DMS153 (cell line): ENCODE measurements at regions not wholly inside any gene's neighbourhood (a gene's known extent, or its start where the extent isn't known, plus 50 kb on each side); places are given as distances from the start of the nearest gene placed in this dataset.

Experiments used
- DNase-seq: peaks from one replicate; lab custom pipeline; 2025; lab: John Stamatoyannopoulos, UW

DNA sequence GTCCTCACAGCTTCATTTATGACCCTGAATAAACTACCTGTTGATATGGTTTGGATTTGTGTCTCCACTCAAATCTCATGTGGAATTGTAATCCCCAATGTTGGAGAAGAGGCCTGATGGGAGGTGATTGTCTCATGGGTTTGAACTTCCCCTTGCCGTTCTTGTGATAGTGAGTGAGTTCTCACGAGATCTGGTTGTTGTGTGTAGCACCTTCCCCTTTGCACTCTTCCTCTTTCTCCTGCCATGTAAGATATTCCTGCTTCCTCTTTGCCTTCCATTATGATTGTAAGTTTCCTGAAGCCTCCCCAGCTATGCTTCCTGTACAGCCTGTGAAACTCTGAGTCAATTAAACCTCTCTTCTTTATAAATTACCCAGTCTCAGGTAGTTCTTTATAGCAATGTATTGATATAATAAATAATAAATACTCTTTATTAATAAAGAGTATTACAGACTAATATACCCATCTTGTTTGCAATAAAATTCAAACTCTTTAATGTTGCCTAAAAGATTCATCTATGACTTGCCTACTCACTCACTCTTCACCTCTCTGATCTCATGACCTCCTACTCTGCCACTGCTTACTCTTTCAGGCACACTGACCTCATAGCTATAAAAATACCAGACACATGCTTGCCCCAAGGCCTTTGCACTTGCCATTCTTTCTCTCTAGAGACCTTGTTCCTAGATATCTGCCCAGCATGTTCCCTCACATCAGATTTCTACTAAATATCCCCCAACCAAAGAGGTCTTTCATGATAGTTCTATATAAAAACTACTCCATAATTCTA is 256.4 kb upstream of the MARCKS start:
- DNase-seq = no peak

- DNase-seq = peak; percentile 9
Measured at GRCh38 chr6:113607821-113608545, 249.2 kb upstream of the MARCKS start.

- no peak for DNase-seq
Measured at GRCh38 chr6:113610377-113610988, 246.7 kb upstream of the MARCKS start.

DNA sequence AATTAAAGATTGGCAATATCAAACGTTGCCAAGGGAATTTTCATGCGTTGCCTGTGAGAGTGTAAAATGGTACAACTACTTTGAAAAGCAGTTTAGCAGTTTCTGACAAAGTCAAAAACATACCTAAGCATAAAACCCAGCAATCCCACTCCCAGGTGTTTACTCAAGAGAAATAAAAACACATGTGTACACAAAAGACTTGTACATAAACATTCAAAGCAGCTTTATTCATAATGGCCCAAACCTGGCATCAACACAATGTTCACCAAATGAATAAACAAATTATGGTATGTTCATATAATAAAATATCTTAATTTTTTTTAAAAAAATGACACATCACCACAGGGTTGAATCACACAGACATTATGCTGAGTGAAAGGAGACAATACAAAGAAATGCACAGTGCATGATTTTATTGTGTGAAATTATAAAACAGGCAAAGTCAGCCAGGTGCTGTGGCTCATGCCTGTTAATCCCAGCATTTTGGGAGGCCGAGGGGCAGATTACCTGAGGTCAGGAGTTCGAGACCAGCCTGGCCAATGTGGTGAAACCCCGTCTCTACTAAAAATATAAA is 240.4 kb upstream of the MARCKS start:
- no peak for DNase-seq

GRCh38 chr6:113619077-113619476 is 238.1 kb upstream of the MARCKS start:
- DNase-seq = no peak

DNA sequence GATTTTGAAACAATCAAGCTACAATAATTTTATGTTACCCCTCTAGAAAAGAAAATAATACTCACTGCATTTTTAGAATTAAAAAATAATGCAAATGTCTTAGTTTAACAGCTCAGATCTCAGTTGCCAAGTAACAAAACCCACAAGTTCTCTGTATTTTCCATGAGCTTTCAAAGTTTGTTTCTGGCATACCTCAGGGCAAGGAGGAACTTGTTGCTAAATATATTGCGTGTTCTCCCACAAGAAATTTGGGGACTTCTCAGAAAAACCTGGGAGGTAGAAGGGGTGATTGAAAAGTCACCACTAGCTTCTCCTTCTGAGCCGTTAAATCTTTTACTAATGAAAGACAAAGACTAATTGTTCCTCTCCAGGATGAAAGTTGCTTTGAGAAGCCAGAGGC is 236.8 kb upstream of the MARCKS start:
- no peak for DNase-seq

GRCh38 chr6:113622254-113622653 is 234.9 kb upstream of the MARCKS start:
- no peak for DNase-seq

DNA sequence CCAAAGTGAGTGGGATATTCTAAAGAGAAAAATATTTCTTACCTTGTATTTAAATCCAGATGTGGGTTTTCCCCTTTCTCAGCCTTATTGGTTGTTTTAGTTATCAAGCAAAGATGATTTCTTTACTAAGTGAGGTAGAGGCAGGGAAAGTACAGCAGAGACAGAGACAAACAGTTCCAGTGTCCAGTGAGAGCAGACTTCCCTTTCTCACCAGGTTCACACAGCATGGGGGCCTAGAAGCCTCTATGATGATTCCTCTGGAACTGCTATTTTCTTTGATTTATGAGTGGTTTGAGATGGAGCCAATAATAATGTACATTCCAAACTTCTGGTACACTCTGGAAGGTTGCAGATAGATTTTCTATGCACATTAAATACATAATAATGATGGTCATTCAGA is 234.0 kb upstream of the MARCKS start:
- DNase-seq = no peak

GRCh38 chr6:113625850-113626249 is 231.3 kb upstream of the MARCKS start:
- no peak for DNase-seq

GRCh38 chr6:113626475-113626874 is 230.7 kb upstream of the MARCKS start:
- no peak for DNase-seq

DNA sequence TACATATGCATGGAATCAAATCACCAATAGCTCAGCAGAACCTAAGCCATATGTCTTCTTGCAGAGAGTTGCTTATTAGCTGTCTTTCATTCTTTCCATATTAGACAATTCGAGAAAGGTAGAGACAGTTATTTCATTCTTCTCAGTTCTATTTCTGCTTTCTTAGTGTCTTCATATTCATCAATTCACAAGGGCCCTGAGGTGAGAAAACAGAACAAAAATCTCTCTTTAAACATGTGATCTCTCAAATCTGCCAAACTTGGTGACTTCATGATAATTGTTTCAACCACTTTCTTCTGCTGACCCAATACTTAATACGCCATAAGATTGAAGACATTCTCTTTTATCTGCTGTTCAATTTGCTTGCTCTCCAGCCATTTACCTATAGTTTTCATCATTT is 229.7 kb upstream of the MARCKS start:
- no peak for DNase-seq

- no peak for DNase-seq
Measured at GRCh38 chr6:113629256-113629655, 227.9 kb upstream of the MARCKS start.

DNA sequence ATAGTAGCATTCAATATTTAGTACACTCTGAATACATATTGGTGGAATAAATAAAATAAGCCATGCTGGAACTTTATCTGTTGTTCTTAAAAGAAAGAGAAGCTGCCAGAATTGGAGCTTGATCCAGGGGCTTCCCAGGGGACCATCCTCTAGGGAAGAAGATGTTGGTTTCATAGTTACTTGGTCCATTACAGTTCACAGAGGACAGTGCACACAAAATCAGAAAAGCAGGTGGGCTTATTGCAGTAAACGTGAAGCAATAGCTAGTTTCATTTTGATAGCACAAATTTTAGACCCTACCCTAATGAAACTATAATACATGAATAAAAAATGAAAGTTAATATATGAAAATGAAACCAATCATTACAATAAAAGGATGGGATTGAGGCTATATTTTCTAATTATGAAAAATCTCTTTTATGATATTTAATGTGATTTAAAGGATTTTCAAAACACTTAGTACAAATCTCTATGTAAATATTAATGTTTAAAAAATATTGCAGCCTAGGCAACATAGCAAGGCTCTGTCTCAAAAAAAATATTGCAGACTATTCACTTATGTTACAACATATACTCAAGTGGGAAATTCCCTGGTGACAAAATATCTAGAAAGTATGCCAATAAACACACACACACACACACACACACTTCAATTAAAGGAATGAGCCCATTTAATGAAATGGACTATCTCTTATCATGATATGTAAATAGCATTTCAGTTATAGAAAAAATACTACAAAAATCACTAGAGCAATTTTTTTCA is 227.0 kb upstream of the MARCKS start:
- DNase-seq = no peak

DNA sequence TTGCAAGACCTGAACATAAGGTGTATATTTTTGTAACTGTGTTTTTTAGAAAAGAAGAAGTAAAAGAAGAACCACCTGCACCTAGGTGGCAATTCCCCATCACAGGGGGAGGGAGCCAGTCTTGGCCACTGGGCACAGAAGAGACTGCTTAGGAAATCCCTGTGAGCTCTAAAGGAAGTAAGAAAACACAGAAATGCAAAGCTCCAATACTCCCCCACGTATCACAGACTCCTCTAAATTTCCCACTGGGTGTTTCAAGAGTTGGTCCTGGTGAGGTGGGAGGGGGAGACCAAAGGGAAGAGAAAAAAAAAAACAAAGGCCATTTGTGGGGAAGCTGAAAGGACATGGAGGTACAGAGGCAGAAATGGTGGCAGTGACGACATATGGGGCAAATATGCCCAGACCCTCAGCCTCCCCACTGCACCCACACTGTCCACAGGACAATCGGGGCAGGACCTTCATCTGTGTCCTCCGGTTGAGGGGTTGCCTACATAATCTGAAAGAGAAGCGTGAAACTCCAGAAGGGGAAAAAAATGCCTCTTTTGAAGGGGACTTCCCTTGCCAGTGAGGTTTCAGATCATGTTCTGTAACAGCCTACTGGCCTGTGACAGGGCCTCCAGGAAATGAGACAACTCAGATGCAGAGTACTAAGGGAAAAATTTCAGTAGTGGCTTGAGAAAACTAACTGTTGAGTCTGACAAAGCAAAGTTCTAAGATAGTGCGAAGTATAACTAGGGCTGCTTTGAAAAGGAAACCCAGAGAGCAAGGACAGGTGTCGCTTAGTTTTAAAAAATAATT is 226.2 kb upstream of the MARCKS start:
- DNase-seq = peak; percentile 36

- no peak for DNase-seq
Measured at GRCh38 chr6:113631666-113632065, 225.5 kb upstream of the MARCKS start.

GRCh38 chr6:113632220-113632864 is 224.8 kb upstream of the MARCKS start:
- DNase-seq = no peak

DNA sequence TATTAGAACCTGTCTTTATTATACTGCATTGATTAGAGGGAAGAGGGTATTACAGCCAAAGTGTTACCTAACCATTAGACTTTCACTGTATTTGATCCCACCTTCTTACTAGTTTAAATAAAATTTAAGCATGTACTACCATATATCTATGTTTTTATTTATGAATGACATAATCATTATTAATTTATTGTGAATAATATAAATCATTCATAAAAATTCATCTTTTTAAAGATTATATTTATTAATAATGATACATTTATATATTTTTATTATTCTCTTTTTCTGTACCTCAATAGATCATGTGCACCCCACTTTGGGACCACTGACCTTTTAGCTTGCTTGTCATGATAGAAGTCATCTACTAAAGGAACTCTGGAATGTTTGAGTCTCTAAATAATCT is 223.5 kb upstream of the MARCKS start:
- no peak for DNase-seq

DNA sequence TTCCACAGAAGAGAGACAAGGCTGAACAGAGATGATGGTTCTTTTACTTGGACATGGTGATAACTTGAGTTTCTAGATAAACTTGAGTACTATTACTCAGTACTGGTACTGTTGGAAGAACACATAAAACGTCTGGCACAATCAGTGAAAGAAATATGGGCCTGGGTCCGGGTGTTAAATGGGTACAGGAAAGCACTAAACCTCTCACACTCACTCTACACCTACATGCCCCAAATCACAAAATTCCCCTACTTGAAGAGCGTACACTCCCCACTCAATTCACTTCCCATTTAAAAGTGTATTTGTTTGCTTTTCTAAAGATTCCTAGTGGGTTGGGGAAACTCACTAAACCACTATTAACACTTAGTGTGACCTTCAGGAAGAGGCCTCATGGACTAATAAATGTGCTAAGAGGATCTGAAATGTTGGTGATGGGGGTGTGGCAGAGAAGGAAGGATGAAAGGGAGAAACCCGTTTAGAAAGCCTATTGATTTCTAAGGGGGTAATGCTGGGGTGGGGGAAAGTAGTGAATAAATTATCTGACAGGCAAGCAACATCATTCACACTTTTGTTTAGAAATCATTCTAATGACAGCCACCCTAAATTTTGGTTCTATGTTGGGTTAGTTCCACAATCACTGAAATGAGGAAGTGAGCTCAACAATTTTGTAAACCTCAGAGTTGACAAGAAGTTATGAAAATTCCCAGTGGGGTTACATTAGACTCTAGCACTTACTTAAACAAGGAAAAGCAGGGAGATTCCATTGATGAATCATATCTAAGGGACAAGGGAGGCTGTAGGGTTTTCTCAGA is 222.6 kb upstream of the MARCKS start:
- DNase-seq = no peak

DNA sequence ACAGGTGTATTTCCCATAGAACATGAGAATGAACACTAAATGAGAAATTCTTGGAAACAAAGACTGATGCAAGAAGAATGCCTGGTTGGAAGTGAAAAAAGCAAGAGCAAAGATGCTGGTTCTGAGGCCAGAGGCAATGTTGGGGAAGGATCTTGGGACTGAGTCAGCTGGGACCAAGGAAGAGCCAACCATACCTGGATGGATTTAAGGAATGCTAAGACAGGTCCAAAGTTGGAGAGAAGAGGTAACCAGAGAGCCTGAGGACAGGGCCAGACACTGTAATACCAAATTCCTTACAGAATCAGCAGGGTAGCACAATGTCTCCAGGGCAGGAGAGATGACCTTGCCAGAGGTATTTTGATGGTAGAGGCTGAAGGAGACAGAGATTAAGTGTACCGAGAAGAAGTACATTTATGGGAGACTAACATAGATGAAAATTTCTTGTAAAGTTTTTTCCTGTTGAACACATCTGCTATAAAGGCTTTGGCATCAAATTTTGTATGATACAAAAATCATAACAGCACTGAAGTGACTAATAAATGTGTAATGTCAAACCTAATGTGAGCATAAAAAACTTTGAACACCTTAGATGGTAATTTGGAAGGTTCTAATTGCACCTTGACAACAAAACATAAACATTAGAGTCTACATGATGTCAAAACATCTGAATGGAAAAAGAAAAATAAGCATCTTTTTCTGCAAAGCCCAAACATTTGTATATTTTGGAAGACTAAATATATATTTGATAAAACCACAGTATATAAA is 221.7 kb upstream of the MARCKS start:
- DNase-seq = no peak
